Sigmoid colon (tissue), 4 donors: ENCODE measurements at regions not wholly inside any gene's neighbourhood (a gene's known extent, or its start where the extent isn't known, plus 50 kb on each side); places are given as distances from the start of the nearest gene placed in this dataset.
"Not testable (repeated sequence)": the region's sequence is repeated elsewhere in the genome, so short reads cannot be mapped to it uniquely, and the experiment has no call there.

Experiments used
- CTCF ChIP-seq, 4 experiments: fragments of 450-650 bp in 3 of 4; fragments of 200-600 bp in 1 of 4; IDR thresholded peaks; one replicate each; pipeline ENCODE4 v1.5.1; 2016 to 2019; ENCODE audit warnings: antibody characterized with exemption in 4 of 4, mild to moderate bottlenecking in 3 of 4, moderate library complexity in 2 of 4
- EP300 ChIP-seq, 4 donors: sonication (generic); formaldehyde crosslinking; IDR thresholded peaks; one replicate each; pipeline ENCODE4 v1.6.1; 2017; ENCODE audit warnings: antibody characterized with exemption in 4 of 4
- POLR2A ChIP-seq, 2 donors: fragments of 450-650 bp; IDR thresholded peaks; one replicate each; pipeline ENCODE4 v1.6.1; 2016; ENCODE audit warnings: antibody characterized with exemption in 2 of 2, mild to moderate bottlenecking in 2 of 2, moderate library complexity in 2 of 2
- POLR2AphosphoS5 ChIP-seq, 4 donors: sonication (generic); formaldehyde crosslinking; IDR thresholded peaks; one replicate each; pipeline ENCODE4 v1.6.1; 2017; ENCODE audit warnings: antibody characterized with exemption in 4 of 4

- not testable (repeated sequence) for TF ChIP-seq POLR2A, CTCF, EP300, POLR2AphosphoS5 (IDR thresholded peaks at IDR 0.05)
Measured at GRCh38 chr9:62135022-62135421, 945.2 kb downstream of the SPATA31A7 start.
